ENCODE measurements at regions not wholly inside any gene's neighbourhood (a gene's known extent, or its start where the extent isn't known, plus 50 kb on each side); places are given as distances from the start of the nearest gene placed in this dataset.
"Not testable (repeated sequence)": the region's sequence is repeated elsewhere in the genome, so short reads cannot be mapped to it uniquely, and the experiment has no call there.

- DNase-seq (ENCODE audit: low spot score), result no peak
- in situ Hi-C loops (cut with MboI; ENCODE audit: low pct_unique_long_range_greater_than_20kb, low sequenced_read_pairs, unreplicated experiment), result no loop called here
- TF ChIP-seq, protein P1, sequence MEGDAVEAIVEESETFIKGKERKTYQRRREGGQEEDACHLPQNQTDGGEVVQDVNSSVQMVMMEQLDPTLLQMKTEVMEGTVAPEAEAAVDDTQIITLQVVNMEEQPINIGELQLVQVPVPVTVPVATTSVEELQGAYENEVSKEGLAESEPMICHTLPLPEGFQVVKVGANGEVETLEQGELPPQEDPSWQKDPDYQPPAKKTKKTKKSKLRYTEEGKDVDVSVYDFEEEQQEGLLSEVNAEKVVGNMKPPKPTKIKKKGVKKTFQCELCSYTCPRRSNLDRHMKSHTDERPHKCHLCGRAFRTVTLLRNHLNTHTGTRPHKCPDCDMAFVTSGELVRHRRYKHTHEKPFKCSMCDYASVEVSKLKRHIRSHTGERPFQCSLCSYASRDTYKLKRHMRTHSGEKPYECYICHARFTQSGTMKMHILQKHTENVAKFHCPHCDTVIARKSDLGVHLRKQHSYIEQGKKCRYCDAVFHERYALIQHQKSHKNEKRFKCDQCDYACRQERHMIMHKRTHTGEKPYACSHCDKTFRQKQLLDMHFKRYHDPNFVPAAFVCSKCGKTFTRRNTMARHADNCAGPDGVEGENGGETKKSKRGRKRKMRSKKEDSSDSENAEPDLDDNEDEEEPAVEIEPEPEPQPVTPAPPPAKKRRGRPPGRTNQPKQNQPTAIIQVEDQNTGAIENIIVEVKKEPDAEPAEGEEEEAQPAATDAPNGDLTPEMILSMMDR (IDR thresholded peaks at IDR 0.05; ENCODE audit: extremely low read depth, insufficient read depth, missing control alignments), result no peak
These were observed 145.8 kb downstream of the ADSS2 start for GRCh38 chr1:244305776-244306341.

DNA sequence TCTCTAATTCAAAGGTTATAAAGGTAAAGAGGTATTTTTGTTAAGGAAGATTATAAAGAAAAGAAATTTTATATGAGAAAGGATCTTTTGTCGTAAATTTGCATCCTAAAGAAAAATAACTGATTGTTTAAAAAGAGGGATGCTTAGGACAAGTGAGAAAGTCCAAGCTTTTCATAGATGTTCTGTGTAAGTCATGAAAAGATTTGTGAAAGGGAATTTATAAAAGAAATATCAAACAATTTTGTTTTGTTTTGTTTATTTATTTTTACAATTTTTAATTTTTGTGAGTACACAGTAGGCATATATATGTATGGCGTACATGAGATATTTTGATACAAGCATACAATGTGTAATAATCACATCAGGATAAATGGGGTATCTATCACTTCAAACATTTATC is 145.2 kb downstream of the ADSS2 start:
- no peak for DNase-seq (ENCODE audit: low spot score)
- TF ChIP-seq, protein P1 (IDR thresholded peaks at IDR 0.05; ENCODE audit: extremely low read depth, insufficient read depth, missing control alignments), result no peak
- in situ Hi-C loops (cut with MboI; ENCODE audit: low pct_unique_long_range_greater_than_20kb, low sequenced_read_pairs, unreplicated experiment), result no loop called here

DNA sequence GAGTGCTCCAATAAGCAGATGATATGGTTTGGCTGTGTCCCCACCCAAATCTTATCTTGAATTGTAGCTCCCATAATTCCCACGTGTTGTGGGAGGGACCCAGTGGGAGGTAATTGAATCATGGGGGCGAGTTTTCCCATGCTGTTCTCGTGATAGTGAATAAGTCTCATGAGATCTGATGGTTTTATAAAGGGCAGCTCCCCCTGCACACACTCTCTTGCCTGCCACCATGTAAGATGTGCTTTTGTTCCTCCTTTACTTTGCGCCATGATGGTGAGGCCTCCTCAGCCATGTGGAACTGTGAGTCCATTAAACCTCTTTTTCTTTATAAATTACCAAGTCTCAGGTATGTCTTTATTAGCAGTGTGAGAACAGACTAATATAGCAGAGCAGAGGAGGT is 142.5 kb downstream of the ADSS2 start:
- in situ Hi-C loops (cut with MboI; ENCODE audit: low pct_unique_long_range_greater_than_20kb, low sequenced_read_pairs, unreplicated experiment); DNase-seq (ENCODE audit: low spot score): not testable (repeated sequence)

DNA sequence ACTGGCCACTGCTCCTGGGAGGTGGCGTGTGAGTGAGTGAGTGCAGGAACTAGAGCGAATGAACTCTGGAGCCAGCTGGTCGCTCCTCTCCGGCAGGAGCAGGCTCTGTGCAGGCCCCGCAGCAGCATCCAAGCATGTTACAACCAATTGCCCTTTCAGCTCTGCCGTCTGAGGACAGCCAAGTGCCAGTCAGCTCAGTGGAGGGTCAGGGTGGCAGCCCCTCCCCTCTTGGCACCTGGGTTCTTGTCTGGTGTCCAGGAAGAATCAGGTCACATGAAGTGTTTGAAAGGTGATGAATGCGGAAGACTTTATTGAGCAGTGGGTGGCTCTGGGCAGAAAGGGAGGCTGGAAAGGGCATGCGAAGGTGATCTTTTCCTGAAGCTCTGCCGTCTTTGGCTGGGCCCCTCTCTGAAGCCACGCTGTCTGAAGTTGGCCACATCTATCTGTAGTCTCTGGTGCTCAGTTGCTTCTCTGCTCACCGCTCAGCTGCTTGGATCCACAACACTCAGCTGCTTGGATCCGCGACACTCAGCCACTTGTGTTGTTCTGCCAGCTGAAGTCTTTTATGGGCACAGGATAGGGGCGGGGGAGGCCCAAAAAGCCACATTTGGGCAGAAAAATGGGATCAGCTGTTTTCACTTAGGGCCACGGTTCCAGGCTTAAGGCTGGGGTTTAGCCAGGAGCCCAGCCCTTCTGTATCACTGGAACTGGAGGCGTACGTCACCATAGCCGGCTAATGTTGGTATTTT is 139.8 kb downstream of the ADSS2 start:
- TF ChIP-seq, protein P1 (IDR thresholded peaks at IDR 0.05; ENCODE audit: extremely low read depth, insufficient read depth, missing control alignments), result no peak

GRCh38 chr1:244313346-244313745 is 138.4 kb downstream of the ADSS2 start:
- TF ChIP-seq, protein P1 (IDR thresholded peaks at IDR 0.05; ENCODE audit: extremely low read depth, insufficient read depth, missing control alignments), result no peak
- in situ Hi-C loops (cut with MboI; ENCODE audit: low pct_unique_long_range_greater_than_20kb, low sequenced_read_pairs, unreplicated experiment), result no loop called here
- no peak for DNase-seq (ENCODE audit: low spot score)

More for the DNA sequence above, 139.8 kb downstream of the ADSS2 start:
- no peak for DNase-seq (ENCODE audit: low spot score)
- in situ Hi-C loops (cut with MboI; ENCODE audit: low pct_unique_long_range_greater_than_20kb, low sequenced_read_pairs, unreplicated experiment), result no loop called here

GRCh38 chr1:244314921-244315559 is 136.7 kb downstream of the ADSS2 start:
- in situ Hi-C loops (cut with MboI; ENCODE audit: low pct_unique_long_range_greater_than_20kb, low sequenced_read_pairs, unreplicated experiment), result no loop called here

More at GRCh38 chr1:244314921-244315559, 136.7 kb downstream of the ADSS2 start:
- TF ChIP-seq, protein P1 (IDR thresholded peaks at IDR 0.05; ENCODE audit: extremely low read depth, insufficient read depth, missing control alignments), result no peak
- no peak for DNase-seq (ENCODE audit: low spot score)
